Upper lobe of left lung (tissue), 6 donors: ENCODE measurements at regions not wholly inside any gene's neighbourhood (a gene's known extent, or its start where the extent isn't known, plus 50 kb on each side); places are given as distances from the start of the nearest gene placed in this dataset.

Experiments used
- ATAC-seq, 2 donors: fragments of 200-7000 bp; cut with Tn5 transposase; one replicate each; pipeline ENCODE4 v1.9.1; 2022; ENCODE audit warnings: mild to moderate bottlenecking in 2 of 2, moderate library complexity in 2 of 2; ENCODE audit not compliant: low FRiP score in 2 of 2
- DNase-seq, 2 donors: peaks; one replicate each; pipeline ENCODE4 v3.0.0-alpha.2; 2019 to 2020
- H3K27ac ChIP-seq, 4 donors: fragments of 200-600 bp; sonication (generic); one replicate each; pipeline ENCODE4 v1.5.1; 2016 to 2019
- H3K27me3 ChIP-seq, 4 donors: fragments of 200-600 bp; sonication (generic); one replicate each; pipeline ENCODE4 v1.5.1; 2017 to 2019
- H3K36me3 ChIP-seq, 4 donors: fragments of 200-600 bp; sonication (generic); one replicate each; pipeline ENCODE4 v1.5.1; 2016 to 2019
- H3K4me1 ChIP-seq, 4 donors: fragments of 200-600 bp; sonication (generic); one replicate each; pipeline ENCODE4 v1.5.1; 2018 to 2019
- H3K4me3 ChIP-seq, 4 donors: fragments of 200-600 bp; sonication (generic); one replicate each; pipeline ENCODE4 v1.5.1; 2017 to 2019; ENCODE audit warnings: mild to moderate bottlenecking in 2 of 4, moderate library complexity in 1 of 4
- H3K9me3 ChIP-seq, 4 donors: fragments of 200-600 bp; sonication (generic); one replicate each; pipeline ENCODE4 v1.5.1; 2018 to 2019
- EP300 ChIP-seq, 4 donors: sonication (generic); formaldehyde crosslinking; IDR thresholded peaks; one replicate each; pipeline ENCODE4 v1.5.1; 2017; ENCODE audit warnings: antibody characterized with exemption in 4 of 4, control low read depth in 2 of 4
- POLR2A ChIP-seq, 4 donors: fragments of 450-650 bp; IDR thresholded peaks; one replicate each; pipeline ENCODE4 v1.5.1; 2016 to 2017; ENCODE audit warnings: antibody characterized with exemption in 4 of 4, mild to moderate bottlenecking in 2 of 4
- POLR2AphosphoS5 ChIP-seq, 2 donors: sonication (generic); formaldehyde crosslinking; IDR thresholded peaks; one replicate each; pipeline ENCODE4 v1.5.1; 2017; ENCODE audit warnings: antibody characterized with exemption in 2 of 2
- WGBS, 2 donors: methylation state at CpG; one replicate each; pipeline ENCODE4 v1.1.5; 2017 to 2018; 5-methylcytosine and 5-hydroxymethylcytosine counted together
- TF ChIP-seq, protein P1 (sequence below), 6 experiments: fragments of 450-650 bp in 4 of 6; fragments of 200-600 bp in 2 of 6; sonication (generic) in 2 of 6; IDR thresholded peaks; one replicate each; pipeline ENCODE4 v1.5.1; 2016 to 2019; ENCODE audit warnings: antibody characterized with exemption in 6 of 6
- donor health status: DM: no; HTN: no; CAD: no; lungs with moderate emphysema.
- donor health status: DM: no; HTN: yes; CAD: no; lungs with severe emphysema.

DNA sequence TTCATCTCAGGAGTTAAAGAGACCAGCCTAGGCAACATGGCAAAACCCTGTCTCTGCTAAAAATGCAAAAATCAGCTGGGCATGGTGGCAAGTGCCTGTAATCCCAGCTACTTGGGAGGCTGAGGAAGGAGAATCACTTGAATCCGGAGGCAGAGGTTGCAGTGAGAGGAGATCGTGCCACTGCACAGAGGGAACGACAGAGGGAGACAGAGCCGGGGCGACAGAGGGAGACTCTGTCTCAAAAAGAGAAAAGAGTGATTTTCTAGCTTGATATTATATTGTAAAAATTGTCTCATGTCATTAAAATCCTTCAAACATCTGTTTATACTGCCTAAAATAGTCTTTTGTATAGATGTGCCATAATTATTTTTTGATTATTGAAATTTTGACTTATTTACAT, 225.4 kb upstream of the AGA start:
- no peaks in the 10 kb centered on the region for H3K36me3 ChIP-seq
- H3K4me3 ChIP-seq = no peak overlapping the region
- ATAC-seq = no peak
- TF ChIP-seq POLR2A (IDR thresholded peaks at IDR 0.05) (no peak), POLR2AphosphoS5 (IDR thresholded peaks at IDR 0.05) (no peak), EP300 (IDR thresholded peaks at IDR 0.05) (no peak)
- TF ChIP-seq, protein P1, sequence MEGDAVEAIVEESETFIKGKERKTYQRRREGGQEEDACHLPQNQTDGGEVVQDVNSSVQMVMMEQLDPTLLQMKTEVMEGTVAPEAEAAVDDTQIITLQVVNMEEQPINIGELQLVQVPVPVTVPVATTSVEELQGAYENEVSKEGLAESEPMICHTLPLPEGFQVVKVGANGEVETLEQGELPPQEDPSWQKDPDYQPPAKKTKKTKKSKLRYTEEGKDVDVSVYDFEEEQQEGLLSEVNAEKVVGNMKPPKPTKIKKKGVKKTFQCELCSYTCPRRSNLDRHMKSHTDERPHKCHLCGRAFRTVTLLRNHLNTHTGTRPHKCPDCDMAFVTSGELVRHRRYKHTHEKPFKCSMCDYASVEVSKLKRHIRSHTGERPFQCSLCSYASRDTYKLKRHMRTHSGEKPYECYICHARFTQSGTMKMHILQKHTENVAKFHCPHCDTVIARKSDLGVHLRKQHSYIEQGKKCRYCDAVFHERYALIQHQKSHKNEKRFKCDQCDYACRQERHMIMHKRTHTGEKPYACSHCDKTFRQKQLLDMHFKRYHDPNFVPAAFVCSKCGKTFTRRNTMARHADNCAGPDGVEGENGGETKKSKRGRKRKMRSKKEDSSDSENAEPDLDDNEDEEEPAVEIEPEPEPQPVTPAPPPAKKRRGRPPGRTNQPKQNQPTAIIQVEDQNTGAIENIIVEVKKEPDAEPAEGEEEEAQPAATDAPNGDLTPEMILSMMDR (IDR thresholded peaks at IDR 0.05) = no peak
- H3K4me1 ChIP-seq = no peaks in the 10 kb centered on the region
- H3K9me3 ChIP-seq = peaks cover 0 to 4% (median 0%) of the 10 kb centered on the region in 4 donors
- H3K27me3 ChIP-seq = no peaks in the 10 kb centered on the region
- no peak overlapping the region for H3K27ac ChIP-seq
- DNase-seq = no peak
- WGBS, 2 donors = 73% methylated on average over 5 of the region's 5 CpGs

GRCh38 chr4:177671387-177671786, 229.2 kb upstream of the AGA start:
- H3K4me3 ChIP-seq = no peak overlapping the region
- TF ChIP-seq POLR2AphosphoS5 (IDR thresholded peaks at IDR 0.05) = no peak
- no peak for TF ChIP-seq POLR2A (IDR thresholded peaks at IDR 0.05)
- TF ChIP-seq EP300 (IDR thresholded peaks at IDR 0.05) = no peak
- TF ChIP-seq, protein P1 (IDR thresholded peaks at IDR 0.05) = no peak
- H3K27me3 ChIP-seq = no peaks in the 10 kb centered on the region
- no peak for DNase-seq
- H3K27ac ChIP-seq = no peak overlapping the region
- ATAC-seq = no peak
- H3K4me1 ChIP-seq = no peaks in the 10 kb centered on the region
- H3K9me3 ChIP-seq = no peaks in the 10 kb centered on the region
- no peaks in the 10 kb centered on the region for H3K36me3 ChIP-seq
- 93 to 97% methylated on average over 3 of the region's 3 CpGs for WGBS, 2 donors

DNA sequence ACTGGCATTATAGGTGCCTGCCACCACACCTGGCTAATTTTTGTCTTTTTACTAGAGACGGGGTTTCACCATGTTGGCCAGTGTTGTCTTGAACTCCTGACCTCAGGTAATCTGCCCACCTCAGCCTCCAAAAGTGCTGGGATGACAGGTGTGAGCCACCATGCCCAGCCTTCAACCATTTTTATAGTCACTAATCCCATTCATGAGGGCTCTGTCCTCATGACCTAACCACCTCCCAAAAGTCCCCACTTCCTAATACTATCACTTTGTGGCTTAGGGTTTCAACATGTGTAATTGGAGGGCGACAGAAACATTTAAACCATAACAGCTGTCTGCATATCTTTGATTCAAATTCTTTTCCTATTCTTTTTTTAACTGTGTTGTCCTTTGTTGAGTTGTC, 229.6 kb upstream of the AGA start:
- Histone ChIP-seq H3K36me3 (no peaks in the 10 kb centered on the region), H3K9me3 (no peaks in the 10 kb centered on the region), H3K27ac (no peak overlapping the region), H3K27me3 (no peaks in the 10 kb centered on the region), H3K4me3 (no peak overlapping the region), H3K4me1 (no peaks in the 10 kb centered on the region)
- 97 to 98% methylated on average over 2 of the region's 2 CpGs for WGBS, 2 donors
- ATAC-seq (no peak), DNase-seq (no peak)
- TF ChIP-seq EP300 (IDR thresholded peaks at IDR 0.05) (no peak), POLR2A (IDR thresholded peaks at IDR 0.05) (no peak), POLR2AphosphoS5 (IDR thresholded peaks at IDR 0.05) (no peak)
- TF ChIP-seq, protein P1 (IDR thresholded peaks at IDR 0.05) = no peak

- TF ChIP-seq EP300 (IDR thresholded peaks at IDR 0.05) = no peak
- no peak for TF ChIP-seq POLR2A (IDR thresholded peaks at IDR 0.05)
- TF ChIP-seq, protein P1 (IDR thresholded peaks at IDR 0.05) = no peak
- no peak for TF ChIP-seq POLR2AphosphoS5 (IDR thresholded peaks at IDR 0.05)
- DNase-seq (no peak), ATAC-seq (no peak)
- Histone ChIP-seq H3K9me3 (no peaks in the 10 kb centered on the region), H3K27ac (no peak overlapping the region), H3K36me3 (no peaks in the 10 kb centered on the region), H3K4me3 (no peak overlapping the region), H3K27me3 (no peaks in the 10 kb centered on the region), H3K4me1 (no peaks in the 10 kb centered on the region)
- 77 to 86% methylated on average over 3 of the region's 3 CpGs for WGBS, 2 donors
Measured at GRCh38 chr4:177673985-177674489, 231.8 kb upstream of the AGA start.

DNA sequence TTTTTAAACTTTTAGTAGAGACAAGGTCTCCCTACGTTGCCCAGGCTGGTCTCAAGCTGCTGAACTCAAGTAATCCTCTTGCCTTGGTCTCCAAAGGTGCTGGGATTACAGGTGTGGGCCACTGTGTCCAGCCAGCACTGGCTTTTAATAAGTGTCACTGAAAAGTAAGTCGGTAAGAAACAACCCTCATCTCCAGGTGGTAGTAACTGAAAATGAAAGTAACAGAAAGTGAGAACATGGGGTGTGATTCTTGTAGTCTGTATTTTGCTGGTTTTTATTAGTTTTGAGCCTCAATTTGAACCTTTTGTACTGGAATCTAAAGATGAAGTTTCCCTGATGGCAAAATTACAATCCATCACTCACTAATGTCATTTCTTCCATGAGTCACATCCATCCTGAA, 238.1 kb upstream of the AGA start:
- 53 to 72% methylated on average over 2 of the region's 2 CpGs for WGBS, 2 donors
- H3K36me3 ChIP-seq = no peaks in the 10 kb centered on the region
- DNase-seq = no peak
- TF ChIP-seq EP300 (IDR thresholded peaks at IDR 0.05) = no peak
- TF ChIP-seq, protein P1 (IDR thresholded peaks at IDR 0.05) = no peak
- TF ChIP-seq POLR2A (IDR thresholded peaks at IDR 0.05) = no peak
- no peak for TF ChIP-seq POLR2AphosphoS5 (IDR thresholded peaks at IDR 0.05)
- H3K4me3 ChIP-seq = no peak overlapping the region
- H3K4me1 ChIP-seq = no peaks in the 10 kb centered on the region
- no peaks in the 10 kb centered on the region for H3K27me3 ChIP-seq
- no peak for ATAC-seq
- H3K27ac ChIP-seq = no peak overlapping the region
- no peaks in the 10 kb centered on the region for H3K9me3 ChIP-seq
